Right lobe of liver (tissue), 4 donors: ENCODE measurements at regions not wholly inside any gene's neighbourhood (a gene's known extent, or its start where the extent isn't known, plus 50 kb on each side); places are given as distances from the start of the nearest gene placed in this dataset.

Experiments
- POLR2A ChIP-seq: fragments of 450-650 bp; IDR thresholded peaks from one replicate; pipeline ENCODE4 v1.6.1; 2017; ENCODE audit warnings: antibody characterized with exemption, mild to moderate bottlenecking
- TF ChIP-seq, protein P1 (sequence below), 4 donors: fragments of 200-600 bp in 3 of 4; fragments of 450-650 bp in 1 of 4; IDR thresholded peaks; one replicate each; pipeline versions ENCODE4 v1.5.1 to v1.8.0; 2016 to 2022; ENCODE audit warnings: antibody characterized with exemption in 4 of 4, mild to moderate bottlenecking in 2 of 4
- donor health status: DM: no; HTN: no; CAD: no.
- donor health status: DM: no; HTN: no; CAD: no.
- donor health status: DM: no; HTN: yes; CAD: no.

DNA sequence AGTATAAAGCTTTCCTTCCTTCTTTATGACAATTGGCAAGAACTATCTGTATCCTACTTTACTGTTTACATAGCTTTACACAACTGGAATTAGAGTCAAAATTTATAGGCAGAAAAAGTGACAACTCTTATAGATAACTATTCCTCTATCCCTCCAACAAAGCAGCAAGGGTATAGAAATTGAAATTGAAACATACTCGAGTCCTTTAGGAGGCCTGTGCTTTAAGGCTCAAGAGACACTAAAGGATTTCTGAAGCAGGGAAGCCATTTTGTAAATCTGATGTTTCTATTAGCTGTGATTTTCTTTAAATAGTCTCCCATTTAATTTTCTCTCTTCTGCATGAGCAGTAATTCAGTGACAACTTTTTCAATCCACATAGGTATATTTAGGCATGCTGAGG lies 567.6 kb upstream of the MAN1A1 start:
- TF ChIP-seq, protein P1, sequence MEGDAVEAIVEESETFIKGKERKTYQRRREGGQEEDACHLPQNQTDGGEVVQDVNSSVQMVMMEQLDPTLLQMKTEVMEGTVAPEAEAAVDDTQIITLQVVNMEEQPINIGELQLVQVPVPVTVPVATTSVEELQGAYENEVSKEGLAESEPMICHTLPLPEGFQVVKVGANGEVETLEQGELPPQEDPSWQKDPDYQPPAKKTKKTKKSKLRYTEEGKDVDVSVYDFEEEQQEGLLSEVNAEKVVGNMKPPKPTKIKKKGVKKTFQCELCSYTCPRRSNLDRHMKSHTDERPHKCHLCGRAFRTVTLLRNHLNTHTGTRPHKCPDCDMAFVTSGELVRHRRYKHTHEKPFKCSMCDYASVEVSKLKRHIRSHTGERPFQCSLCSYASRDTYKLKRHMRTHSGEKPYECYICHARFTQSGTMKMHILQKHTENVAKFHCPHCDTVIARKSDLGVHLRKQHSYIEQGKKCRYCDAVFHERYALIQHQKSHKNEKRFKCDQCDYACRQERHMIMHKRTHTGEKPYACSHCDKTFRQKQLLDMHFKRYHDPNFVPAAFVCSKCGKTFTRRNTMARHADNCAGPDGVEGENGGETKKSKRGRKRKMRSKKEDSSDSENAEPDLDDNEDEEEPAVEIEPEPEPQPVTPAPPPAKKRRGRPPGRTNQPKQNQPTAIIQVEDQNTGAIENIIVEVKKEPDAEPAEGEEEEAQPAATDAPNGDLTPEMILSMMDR (IDR thresholded peaks at IDR 0.05), result no peak
- no peak for TF ChIP-seq POLR2A
